ENCODE measurements at regions not wholly inside any gene's neighbourhood (a gene's known extent, or its start where the extent isn't known, plus 50 kb on each side); places are given as distances from the start of the nearest gene placed in this dataset.

GRCh38 chr2:234249873-234250272 lies 199.4 kb downstream of the SPP2 start:
- TF ChIP-seq CTCF (optimal IDR thresholded peaks at IDR 0.05 in 1 of 3, IDR thresholded peaks at IDR 0.05 in 1 of 3, conservative IDR thresholded peaks at IDR 0.05 in 1 of 3; ENCODE audit: extremely low read depth in 1 of 3, insufficient read depth in 2 of 3, low read length in 3 of 3) (no peak), EZH2 (IDR thresholded peaks at IDR 0.05; ENCODE audit: low read length) (no peak)

Measured in keratinocyte (primary cell).